NCI-H1417 treated with DMSO at 0.1 percent for 48 hours (cell line): ENCODE measurements at regions not wholly inside any gene's neighbourhood (a gene's known extent, or its start where the extent isn't known, plus 50 kb on each side); places are given as distances from the start of the nearest gene placed in this dataset.
"Not testable (repeated sequence)": the region's sequence is repeated elsewhere in the genome, so short reads cannot be mapped to it uniquely, and the experiment has no call there.

Experiments used
- DNase-seq: peaks from one replicate; lab custom pipeline; 2025; lab: John Stamatoyannopoulos, UW

- peak; percentile 25 for DNase-seq
Measured at GRCh38 chr21:35603494-35603893, 456.8 kb downstream of the SETD4 start.

- DNase-seq = no peak
Measured at GRCh38 chr21:35602811-35603362, 457.4 kb downstream of the SETD4 start.

GRCh38 chr21:35601211-35601610 lies 459.1 kb downstream of the SETD4 start:
- DNase-seq = no peak

DNA sequence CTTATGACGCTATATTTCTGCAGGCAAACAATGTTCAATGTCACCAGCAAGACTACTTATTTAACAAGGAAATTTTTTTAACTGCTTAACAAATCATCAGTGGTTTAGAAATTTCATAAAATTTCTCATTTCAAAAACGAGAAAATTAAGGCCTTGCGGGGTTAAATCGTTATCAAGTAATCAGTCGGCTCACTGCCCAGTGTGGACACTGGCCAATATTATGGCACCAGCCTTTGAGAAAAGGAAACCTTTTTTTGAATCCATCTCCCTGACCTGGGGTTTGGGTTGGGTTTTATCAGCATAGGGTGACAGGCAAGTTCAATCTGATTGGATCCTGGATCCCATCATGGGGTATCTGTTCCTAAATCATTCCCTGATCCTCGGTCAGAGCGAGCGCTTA lies 461.2 kb downstream of the SETD4 start:
- no peak for DNase-seq

DNA sequence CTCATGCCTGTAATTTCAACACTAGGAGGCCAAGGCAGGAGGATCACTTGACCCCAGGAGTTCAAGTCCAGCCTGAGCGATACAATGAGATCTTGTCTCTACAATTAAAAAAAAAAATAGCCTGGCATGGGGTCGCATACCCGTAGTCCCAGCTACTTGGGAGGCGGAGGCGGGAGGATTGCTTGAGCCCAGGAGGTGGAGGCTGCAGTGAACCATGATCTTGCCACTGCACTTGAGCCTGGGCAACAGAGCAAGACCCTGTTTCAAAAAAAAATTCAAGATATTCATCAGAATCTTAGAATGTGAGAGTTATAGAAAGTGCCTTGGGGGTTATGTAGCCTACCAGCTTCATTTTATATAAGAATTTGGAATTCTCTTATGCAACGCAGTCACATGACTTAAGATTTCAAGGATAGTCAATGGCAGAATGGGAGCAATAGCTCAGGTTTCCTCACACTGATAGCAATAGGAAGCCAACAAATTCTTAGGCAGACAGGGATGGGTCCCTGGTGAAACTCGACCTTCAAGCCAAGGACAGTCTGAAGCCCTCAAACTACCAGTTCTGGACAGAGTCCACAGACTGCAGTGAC lies 462.5 kb downstream of the SETD4 start:
- DNase-seq = no peak

GRCh38 chr21:35594905-35595304 lies 465.4 kb downstream of the SETD4 start:
- no peak for DNase-seq

GRCh38 chr21:35593000-35593502 lies 467.3 kb downstream of the SETD4 start:
- DNase-seq = no peak

DNA sequence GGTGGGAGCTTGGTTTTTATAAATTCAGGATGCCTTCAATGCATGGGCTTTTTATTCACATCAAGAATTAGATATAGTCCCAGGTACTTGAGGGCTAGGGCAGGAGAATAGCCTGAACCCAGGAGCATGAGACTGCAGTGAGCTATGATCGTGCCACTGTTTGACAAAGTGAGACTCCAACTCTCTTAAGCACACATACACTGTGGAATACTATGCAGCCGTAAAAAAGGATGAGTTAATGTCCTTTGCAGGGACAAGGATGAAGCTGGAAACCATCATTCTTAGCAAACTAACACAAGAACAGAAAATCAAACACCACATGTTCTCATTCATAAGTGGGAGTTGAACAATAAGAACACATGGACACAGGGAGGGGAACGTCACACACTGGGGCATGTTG lies 470.0 kb downstream of the SETD4 start:
- not testable (repeated sequence) for DNase-seq

GRCh38 chr21:35587841-35588380 lies 472.4 kb downstream of the SETD4 start:
- no peak for DNase-seq

- no peak for DNase-seq
Measured at GRCh38 chr21:35586305-35586704, 474.0 kb downstream of the SETD4 start.

GRCh38 chr21:35585878-35586277 lies 474.4 kb downstream of the SETD4 start:
- DNase-seq = no peak

- DNase-seq = no peak
Measured at GRCh38 chr21:35585155-35585554, 475.2 kb downstream of the SETD4 start.

DNA sequence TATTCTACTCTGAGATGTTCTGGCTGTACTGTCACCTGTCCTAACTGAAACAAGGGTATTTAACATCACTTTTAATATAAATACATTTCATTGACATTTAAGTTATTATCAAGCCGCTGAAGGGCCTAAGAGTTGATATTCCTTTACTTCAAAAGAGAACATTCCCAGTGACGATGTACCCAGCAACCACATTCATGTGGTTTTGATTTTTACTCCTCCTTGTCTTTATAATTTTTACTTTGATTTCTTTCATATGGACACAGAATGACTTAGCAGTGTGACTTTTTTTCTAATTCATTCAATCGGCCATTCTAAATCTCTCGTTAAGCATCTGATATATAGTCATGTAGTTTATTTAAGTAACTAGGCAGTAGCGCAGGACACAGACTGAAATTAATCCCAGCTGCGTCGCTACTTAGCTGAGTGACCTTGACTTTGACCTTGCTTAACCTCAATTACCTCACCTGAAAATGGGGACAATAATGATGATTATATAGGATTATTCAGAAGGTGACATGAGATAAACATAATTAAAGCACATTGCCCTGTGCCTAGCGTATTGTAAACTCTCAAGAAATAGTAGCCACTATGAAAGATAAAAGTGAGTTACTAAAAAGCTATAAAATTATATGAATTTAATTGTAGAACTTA lies 476.6 kb downstream of the SETD4 start:
- DNase-seq = no peak

DNA sequence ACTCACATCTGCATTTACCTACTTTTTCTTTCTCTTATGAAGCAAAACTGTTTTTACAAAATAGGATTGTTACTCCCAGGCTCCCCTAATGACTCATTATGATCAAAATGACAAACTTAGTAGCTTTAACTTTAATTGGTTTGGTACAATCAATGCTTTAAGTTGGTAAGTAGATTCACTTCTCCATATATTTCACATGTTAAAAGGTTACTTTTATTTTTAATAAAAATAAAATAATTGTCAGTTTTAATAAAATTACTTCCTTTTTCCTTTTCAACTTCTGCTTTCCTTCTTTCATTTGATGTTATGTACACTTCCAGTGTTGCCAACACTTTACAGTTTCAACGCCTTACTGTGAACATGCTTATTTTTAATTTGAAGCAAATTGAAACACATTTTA lies 477.6 kb downstream of the SETD4 start:
- DNase-seq = no peak

DNA sequence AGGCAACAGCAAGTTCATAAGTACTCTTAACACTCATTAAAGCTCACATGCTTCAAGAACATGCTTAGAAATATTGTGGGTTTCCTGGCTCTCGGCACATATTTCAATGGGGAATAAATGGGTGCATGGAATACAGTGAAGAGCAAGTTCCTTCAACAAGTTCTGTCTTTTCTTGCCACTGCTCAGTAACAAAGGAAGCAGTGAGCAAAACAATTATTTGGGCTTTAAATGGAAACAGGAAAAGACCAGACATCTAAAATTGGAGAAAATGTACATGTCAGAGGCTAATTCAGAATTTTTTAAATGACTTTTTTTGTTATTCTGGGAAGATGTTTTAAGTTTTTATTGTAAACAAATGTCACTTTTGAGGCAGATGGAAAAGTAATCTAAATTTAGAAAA lies 478.7 kb downstream of the SETD4 start:
- no peak for DNase-seq

GRCh38 chr21:35579520-35580293 lies 480.6 kb downstream of the SETD4 start:
- no peak for DNase-seq

GRCh38 chr21:35578831-35579471 lies 481.4 kb downstream of the SETD4 start:
- no peak for DNase-seq

- no peak for DNase-seq
Measured at GRCh38 chr21:35578347-35578782, 482.0 kb downstream of the SETD4 start.

DNA sequence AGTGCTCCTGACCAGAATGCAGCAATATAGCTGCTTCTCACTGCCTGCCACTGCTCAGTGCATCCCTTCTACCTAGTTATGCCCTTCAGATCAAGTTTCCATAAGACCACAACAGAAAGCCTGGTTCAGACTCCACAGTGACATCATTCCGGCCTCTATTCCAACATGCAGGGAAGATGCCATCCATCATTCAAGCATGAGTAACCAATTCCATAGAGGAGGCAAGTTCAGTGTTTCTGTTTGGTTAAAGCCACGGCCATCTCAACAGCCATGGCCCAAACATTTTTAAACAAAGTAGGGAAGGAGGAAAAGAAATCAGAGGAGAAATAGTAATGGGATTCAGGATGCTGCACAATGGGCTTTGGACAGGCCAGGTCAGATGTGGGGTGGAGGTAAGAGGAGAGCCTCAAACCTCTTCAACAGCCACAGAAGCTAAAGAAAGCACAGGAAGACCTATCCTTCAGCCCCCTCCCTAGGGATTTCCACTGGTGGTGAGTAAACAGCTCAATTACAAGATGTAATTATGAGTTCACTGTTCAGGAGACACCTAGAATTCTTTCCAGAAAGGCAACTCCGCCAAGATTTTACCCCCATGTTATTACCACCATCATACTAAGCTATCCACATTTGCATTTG lies 484.9 kb downstream of the SETD4 start:
- DNase-seq = no peak

DNA sequence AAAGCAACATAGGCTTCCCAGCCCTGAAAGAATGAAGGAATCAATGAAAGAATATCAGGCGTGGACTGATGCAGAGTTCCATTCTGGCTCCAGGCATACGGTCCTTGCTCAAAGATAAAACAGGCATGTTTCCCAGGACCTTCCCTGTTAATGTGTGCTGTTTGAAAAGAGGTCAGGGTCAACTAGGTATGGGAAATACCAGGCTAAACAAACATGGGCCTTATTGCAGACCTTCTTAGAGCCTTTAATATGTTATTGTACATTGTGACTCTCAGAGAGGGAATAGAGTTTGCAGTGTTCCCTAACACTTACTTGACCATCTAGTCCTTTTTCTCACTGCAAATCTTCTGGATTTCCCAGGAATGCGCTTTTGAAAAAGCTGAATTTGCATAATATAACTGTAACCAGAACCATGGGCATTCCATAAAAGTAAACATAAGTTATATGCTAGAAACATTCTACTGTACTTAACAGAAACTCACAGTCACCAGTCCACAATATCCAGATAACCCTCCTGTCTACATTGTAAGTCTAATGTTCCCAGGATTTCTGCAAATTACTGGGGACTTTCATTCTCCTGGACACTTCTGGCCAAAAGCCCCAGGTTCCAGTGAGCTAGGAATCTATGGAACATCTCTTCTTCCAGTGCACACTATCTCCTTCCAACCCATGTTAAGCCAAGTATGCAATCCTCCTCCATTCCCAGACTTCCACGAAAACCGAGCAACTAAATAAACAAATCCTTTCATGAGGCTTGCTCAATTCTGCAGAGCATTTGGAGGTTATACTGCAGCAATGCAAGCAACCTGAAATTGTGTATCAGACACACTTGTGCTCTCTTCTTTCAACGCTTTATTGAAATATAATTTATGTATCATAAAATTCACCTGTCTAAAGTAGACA lies 486.6 kb downstream of the SETD4 start:
- DNase-seq = no peak
